ENCODE measurements at regions not wholly inside any gene's neighbourhood (a gene's known extent, or its start where the extent isn't known, plus 50 kb on each side); places are given as distances from the start of the nearest gene placed in this dataset.

DNA sequence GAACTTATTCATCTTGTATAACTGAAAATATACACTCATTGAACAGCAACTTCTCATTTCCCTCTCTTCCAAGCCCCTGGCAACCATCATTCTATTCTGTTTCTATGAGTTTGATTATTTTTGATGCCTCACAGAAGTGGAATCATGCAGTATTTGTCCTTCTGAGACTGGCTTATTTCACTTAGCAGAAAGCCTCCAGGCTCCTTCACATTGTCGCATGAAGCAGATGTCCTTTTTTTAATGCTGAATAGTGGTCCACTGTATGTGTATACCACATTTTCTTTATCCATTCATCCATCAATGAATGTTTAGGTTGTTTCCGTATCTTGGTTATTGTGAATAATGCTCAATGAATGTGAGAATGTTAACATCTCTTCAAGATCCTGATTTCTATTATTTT, 238.2 kb upstream of the KLF14 start:
- TF ChIP-seq POLR2AphosphoS5 (IDR thresholded peaks at IDR 0.05; ENCODE audit: low read depth, low read length) = no peak
- no peak for TF ChIP-seq POLR2A (IDR thresholded peaks at IDR 0.05; ENCODE audit: low read depth, low read length)

All from GM12892 (cell line).